Right atrium auricular region (tissue), 2 donors: ENCODE measurements at regions not wholly inside any gene's neighbourhood (a gene's known extent, or its start where the extent isn't known, plus 50 kb on each side); places are given as distances from the start of the nearest gene placed in this dataset.
A peak's percentile ranks its signal among the peaks of the same experiment; 100 is the strongest.
"Not testable (repeated sequence)": the region's sequence is repeated elsewhere in the genome, so short reads cannot be mapped to it uniquely, and the experiment has no call there.

Experiments used
- DNase-seq: peaks from one replicate; pipeline ENCODE4 v3.0.0-alpha.2; 2019; ENCODE audit warnings: low spot score
- H3K27ac ChIP-seq, 2 donors: fragments of 200-600 bp; sonication (generic); 1 replicate in 1 of 2; 2 replicates in 1 of 2; pipeline ENCODE4 v1.5.1; 2016 to 2019
- H3K27me3 ChIP-seq, 2 donors: fragments of 200-600 bp; sonication (generic); one replicate each; pipeline versions ENCODE4 v1.5.1 to v1.6.0; 2017 to 2019
- H3K36me3 ChIP-seq: fragments of 200-600 bp; sonication (generic); one replicate; pipeline ENCODE4 v1.5.1; 2016
- H3K4me1 ChIP-seq, 2 donors: fragments of 200-600 bp; sonication (generic); one replicate each; pipeline versions ENCODE4 v1.5.1 to v1.6.0; 2017 to 2019
- H3K4me3 ChIP-seq, 2 donors: fragments of 200-600 bp; sonication (generic); 1 replicate in 1 of 2; 2 replicates in 1 of 2; pipeline ENCODE4 v1.5.1; 2017 to 2019; ENCODE audit warnings: mild to moderate bottlenecking in 1 of 2, moderate library complexity in 1 of 2
- H3K9me3 ChIP-seq, 2 donors: fragments of 200-600 bp; sonication (generic); one replicate each; pipeline ENCODE4 v1.5.1; 2019
- CTCF ChIP-seq, 2 donors: fragments of 200-600 bp; sonication (generic); IDR thresholded peaks; one replicate each; pipeline ENCODE4 v1.5.1; 2019; ENCODE audit warnings: antibody characterized with exemption in 2 of 2

- no peak for DNase-seq
- no peak overlapping the region for H3K4me3 ChIP-seq
- H3K27me3 ChIP-seq = no peaks in the 10 kb centered on the region
- no peaks in the 10 kb centered on the region for H3K9me3 ChIP-seq
- no peak overlapping the region for H3K27ac ChIP-seq
- no peaks in the 10 kb centered on the region for H3K4me1 ChIP-seq
- no peak for TF ChIP-seq CTCF (IDR thresholded peaks at IDR 0.05)
- H3K36me3 ChIP-seq = no peaks in the 10 kb centered on the region
These were observed 121.5 kb upstream of the HCRTR2 start for GRCh38 chr6:55052846-55053245.

GRCh38 chr6:55058682-55059081 is 115.6 kb upstream of the HCRTR2 start:
- Histone ChIP-seq H3K27ac (no peak overlapping the region), H3K9me3 (peaks cover 0 to 19% of the 10 kb centered on the region in 2 donors), H3K4me3 (no peak overlapping the region), H3K36me3 (no peaks in the 10 kb centered on the region), H3K4me1 (no peaks in the 10 kb centered on the region), H3K27me3 (no peaks in the 10 kb centered on the region)
- TF ChIP-seq CTCF (IDR thresholded peaks at IDR 0.05) = no peak
- DNase-seq = no peak

GRCh38 chr6:55064711-55065420 is 109.4 kb upstream of the HCRTR2 start:
- peaks cover 0 to 21% of the 10 kb centered on the region in 2 donors for H3K9me3 ChIP-seq
- no peaks in the 10 kb centered on the region for H3K36me3 ChIP-seq
- TF ChIP-seq CTCF (IDR thresholded peaks at IDR 0.05) = no peak
- no peak for DNase-seq
- peak overlapping the region in 1 of 2 donors; percentile 72 for H3K27ac ChIP-seq
- H3K4me1 ChIP-seq = no peaks in the 10 kb centered on the region
- H3K4me3 ChIP-seq = no peak overlapping the region
- no peaks in the 10 kb centered on the region for H3K27me3 ChIP-seq

GRCh38 chr6:55069132-55069781 is 105.1 kb upstream of the HCRTR2 start:
- Histone ChIP-seq H3K4me3 (no peak overlapping the region), H3K36me3 (no peaks in the 10 kb centered on the region), H3K27ac (no peak overlapping the region), H3K27me3 (no peaks in the 10 kb centered on the region), H3K4me1 (no peaks in the 10 kb centered on the region), H3K9me3 (peaks cover 0 to 8% of the 10 kb centered on the region in 2 donors)
- TF ChIP-seq CTCF (IDR thresholded peaks at IDR 0.05) = peak; percentile 34 to 54
- DNase-seq = no peak

GRCh38 chr6:55082021-55082420 is 92.3 kb upstream of the HCRTR2 start:
- Histone ChIP-seq H3K4me3 (no peak overlapping the region), H3K36me3 (no peaks in the 10 kb centered on the region), H3K27ac (no peak overlapping the region), H3K9me3 (peaks cover 0 to 11% of the 10 kb centered on the region in 2 donors), H3K27me3 (no peaks in the 10 kb centered on the region), H3K4me1 (no peaks in the 10 kb centered on the region)
- no peak for DNase-seq
- TF ChIP-seq CTCF (IDR thresholded peaks at IDR 0.05) = no peak

GRCh38 chr6:55088011-55088410 is 86.3 kb upstream of the HCRTR2 start:
- H3K36me3 ChIP-seq, DNase-seq, H3K27me3 ChIP-seq, H3K4me3 ChIP-seq, H3K27ac ChIP-seq, H3K9me3 ChIP-seq, H3K4me1 ChIP-seq: not testable (repeated sequence)
